ENCODE measurements at regions not wholly inside any gene's neighbourhood (a gene's known extent, or its start where the extent isn't known, plus 50 kb on each side); places are given as distances from the start of the nearest gene placed in this dataset.

DNA sequence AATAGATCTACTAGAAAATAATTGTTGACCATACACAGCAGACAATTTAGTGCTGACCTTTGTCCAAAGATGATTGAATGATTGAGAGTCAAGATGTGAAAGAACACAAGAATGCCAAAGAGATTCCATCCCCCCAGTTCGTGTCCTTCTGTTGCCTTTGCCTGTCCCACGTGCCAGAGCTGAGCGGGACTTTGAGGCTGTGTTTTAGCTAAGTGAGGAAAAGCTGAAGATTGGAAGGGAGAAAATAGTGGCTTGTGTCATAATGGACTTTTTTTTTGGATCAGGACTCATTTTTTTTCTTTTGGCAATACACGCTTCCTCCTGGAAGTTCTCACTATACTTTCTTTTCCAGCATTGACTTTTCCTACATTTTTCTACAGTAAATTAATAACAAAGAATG lies 206.6 kb upstream of the MDFIC2 start:
- no peaks in the 10 kb centered on the region for H3K36me3 ChIP-seq (ENCODE audit: control insufficient read depth, insufficient read depth, low read length)
- DNase-seq, result no peak
- 91% methylated on average over 4 of the region's 4 CpGs for WGBS (ENCODE audit: insufficient coverage, low lambda C conversion rate)
- no peak overlapping the region for H3K4me3 ChIP-seq (ENCODE audit: low read length)
- no peak overlapping the region for H3K27ac ChIP-seq (ENCODE audit: low read length)
- no peaks in the 10 kb centered on the region for H3K9me3 ChIP-seq (ENCODE audit: control insufficient read depth, low read depth, low read length)
- peaks cover 4% of the 10 kb centered on the region for H3K27me3 ChIP-seq (ENCODE audit: control insufficient read depth, insufficient read depth, low read length)
- H3K4me1 ChIP-seq (ENCODE audit: control insufficient read depth, insufficient read depth, low read length), result no peaks in the 10 kb centered on the region

DNA sequence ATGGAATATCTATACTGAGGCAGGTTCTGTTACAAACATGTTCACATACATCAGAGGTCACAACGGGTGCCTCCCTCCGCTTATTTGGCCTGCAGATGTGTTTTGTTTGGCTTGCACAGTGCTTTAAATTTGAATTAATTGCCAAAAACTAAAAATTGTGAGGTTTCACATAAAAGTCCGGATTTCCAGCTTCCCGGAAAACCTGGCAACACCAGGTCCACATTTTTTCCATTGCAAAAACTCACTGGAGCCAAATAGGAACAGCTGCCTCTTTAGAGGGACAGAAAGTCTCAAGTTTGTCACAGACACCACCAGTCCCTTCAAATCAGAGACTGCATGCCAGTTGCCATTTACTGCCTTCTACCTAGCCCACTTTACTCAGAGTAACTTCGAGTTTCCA lies 205.9 kb upstream of the MDFIC2 start:
- no peaks in the 10 kb centered on the region for H3K4me1 ChIP-seq (ENCODE audit: control insufficient read depth, insufficient read depth, low read length)
- 100% methylated on average over 1 of the region's 5 CpGs for WGBS (ENCODE audit: insufficient coverage, low lambda C conversion rate)
- H3K27ac ChIP-seq (ENCODE audit: low read length), result no peak overlapping the region
- H3K36me3 ChIP-seq (ENCODE audit: control insufficient read depth, insufficient read depth, low read length), result no peaks in the 10 kb centered on the region
- no peak overlapping the region for H3K4me3 ChIP-seq (ENCODE audit: low read length)
- no peaks in the 10 kb centered on the region for H3K9me3 ChIP-seq (ENCODE audit: control insufficient read depth, low read depth, low read length)
- H3K27me3 ChIP-seq (ENCODE audit: control insufficient read depth, insufficient read depth, low read length), result peaks cover 4% of the 10 kb centered on the region
- DNase-seq, result no peak

DNA sequence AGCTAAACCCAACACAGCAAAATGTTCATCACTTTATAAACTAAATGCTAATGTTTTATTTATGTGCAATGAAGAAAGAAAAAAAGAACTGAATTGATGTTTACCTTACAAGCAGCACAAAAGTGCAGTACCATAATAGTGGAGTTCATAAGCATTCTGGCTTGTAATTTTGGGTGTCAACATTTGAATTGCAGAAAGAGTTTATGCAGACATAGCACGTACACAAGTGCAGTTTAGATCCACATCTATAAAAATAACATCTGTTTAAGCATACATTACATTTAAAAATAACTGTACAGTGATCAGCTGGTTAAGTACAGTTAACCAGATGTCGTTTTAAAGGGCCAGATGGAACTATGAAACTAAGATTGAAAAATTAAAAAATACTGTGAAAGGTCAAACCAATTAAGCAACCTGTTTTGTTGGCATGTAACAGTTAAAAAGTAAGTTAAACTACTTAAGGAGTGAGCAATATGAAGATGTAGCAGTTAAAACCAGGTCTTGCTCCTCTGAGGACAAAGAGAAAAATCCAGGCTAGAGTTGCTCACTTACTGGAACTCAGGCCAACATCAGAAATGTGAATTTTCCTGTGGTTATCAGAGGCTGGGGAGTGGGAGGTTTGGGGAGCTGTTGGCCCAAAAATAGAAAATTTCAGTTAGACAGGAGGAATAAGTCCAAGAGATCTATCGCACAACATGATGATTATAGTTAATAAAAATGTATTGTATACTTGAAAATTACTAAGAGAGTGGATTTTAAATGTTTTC lies 204.9 kb upstream of the MDFIC2 start:
- 71% methylated on average over 2 of the region's 3 CpGs for WGBS (ENCODE audit: insufficient coverage, low lambda C conversion rate)
- no peak for DNase-seq
- H3K9me3 ChIP-seq (ENCODE audit: control insufficient read depth, low read depth, low read length), result no peaks in the 10 kb centered on the region

DNA sequence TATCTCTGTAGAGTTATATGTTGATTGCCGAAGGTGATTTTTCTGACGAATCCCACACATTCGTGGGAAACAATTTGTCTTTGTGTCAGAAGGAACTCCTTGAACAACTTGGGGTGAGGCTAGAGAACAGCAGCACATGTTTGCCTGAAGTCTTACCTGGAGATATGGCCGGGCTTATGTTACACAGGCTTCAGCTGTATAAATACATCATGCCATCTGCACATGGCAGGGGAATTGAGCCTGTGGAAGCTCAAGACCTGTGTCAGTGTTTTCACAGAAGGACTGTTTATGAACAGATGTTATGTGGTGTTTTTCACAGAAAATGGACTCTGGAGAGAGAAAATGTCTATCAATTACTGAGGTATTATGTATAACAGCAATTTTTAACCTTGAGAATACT lies 203.6 kb upstream of the MDFIC2 start:
- no CpG with 5 or more reads among the region's 4 CpGs for WGBS (ENCODE audit: insufficient coverage, low lambda C conversion rate)
- Histone ChIP-seq H3K36me3 (ENCODE audit: control insufficient read depth, insufficient read depth, low read length) (no peaks in the 10 kb centered on the region), H3K27me3 (ENCODE audit: control insufficient read depth, insufficient read depth, low read length) (peaks cover 2% of the 10 kb centered on the region), H3K4me3 (ENCODE audit: low read length) (no peak overlapping the region), H3K9me3 (ENCODE audit: control insufficient read depth, low read depth, low read length) (no peaks in the 10 kb centered on the region), H3K27ac (ENCODE audit: low read length) (no peak overlapping the region), H3K4me1 (ENCODE audit: control insufficient read depth, insufficient read depth, low read length) (no peaks in the 10 kb centered on the region)
- DNase-seq, result no peak

More for the DNA sequence above, 204.9 kb upstream of the MDFIC2 start:
- Histone ChIP-seq H3K27ac (ENCODE audit: low read length) (no peak overlapping the region), H3K27me3 (ENCODE audit: control insufficient read depth, insufficient read depth, low read length) (peaks cover 4% of the 10 kb centered on the region), H3K36me3 (ENCODE audit: control insufficient read depth, insufficient read depth, low read length) (no peaks in the 10 kb centered on the region), H3K4me1 (ENCODE audit: control insufficient read depth, insufficient read depth, low read length) (no peaks in the 10 kb centered on the region), H3K4me3 (ENCODE audit: low read length) (no peak overlapping the region)

DNA sequence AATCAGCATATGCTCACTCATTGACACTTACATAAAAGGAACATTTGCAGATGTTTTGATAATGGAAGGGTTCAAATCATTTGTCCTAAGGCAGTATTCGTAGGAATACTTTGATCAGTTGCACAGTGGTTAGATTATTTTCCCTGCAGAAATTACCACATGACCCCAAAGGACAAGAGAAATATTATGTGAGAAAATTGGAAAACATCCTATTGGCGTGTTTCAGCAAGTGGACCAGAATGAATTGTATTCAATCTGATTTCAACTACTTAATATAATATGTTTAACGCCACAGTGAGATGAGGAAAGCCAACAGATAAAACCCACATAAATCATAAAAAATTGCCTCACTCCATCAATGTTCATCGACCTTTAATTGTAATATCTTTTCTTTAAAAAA lies 195.0 kb upstream of the MDFIC2 start:
- no peaks in the 10 kb centered on the region for H3K4me1 ChIP-seq (ENCODE audit: control insufficient read depth, insufficient read depth, low read length)
- no peak overlapping the region for H3K4me3 ChIP-seq (ENCODE audit: low read length)
- WGBS (ENCODE audit: insufficient coverage, low lambda C conversion rate), result 100% methylated on average over 1 of the region's 4 CpGs
- H3K9me3 ChIP-seq (ENCODE audit: control insufficient read depth, low read depth, low read length), result no peaks in the 10 kb centered on the region
- DNase-seq, result no peak
- H3K27me3 ChIP-seq (ENCODE audit: control insufficient read depth, insufficient read depth, low read length), result no peaks in the 10 kb centered on the region
- H3K27ac ChIP-seq (ENCODE audit: low read length), result no peak overlapping the region
- H3K36me3 ChIP-seq (ENCODE audit: control insufficient read depth, insufficient read depth, low read length), result no peaks in the 10 kb centered on the region

DNA sequence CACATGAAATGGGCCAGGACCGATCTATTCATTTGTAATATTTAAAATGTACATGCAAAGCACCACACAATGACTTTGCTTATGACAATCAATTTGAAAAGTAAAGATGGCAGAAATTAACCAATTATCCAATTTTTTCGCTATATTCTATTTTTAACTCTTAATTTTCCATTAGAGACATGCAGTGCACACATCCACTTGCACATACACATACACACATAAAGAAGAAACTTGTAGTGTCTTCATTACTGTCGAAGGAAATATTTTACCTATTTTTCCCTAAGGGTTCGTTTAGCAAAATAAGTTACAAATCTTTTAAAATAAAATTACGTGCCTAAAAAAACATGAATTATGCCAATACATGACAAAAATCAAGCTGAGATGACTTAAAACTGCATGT lies 194.3 kb upstream of the MDFIC2 start:
- Histone ChIP-seq H3K36me3 (ENCODE audit: control insufficient read depth, insufficient read depth, low read length) (no peaks in the 10 kb centered on the region), H3K9me3 (ENCODE audit: control insufficient read depth, low read depth, low read length) (no peaks in the 10 kb centered on the region), H3K4me3 (ENCODE audit: low read length) (no peak overlapping the region), H3K4me1 (ENCODE audit: control insufficient read depth, insufficient read depth, low read length) (no peaks in the 10 kb centered on the region), H3K27me3 (ENCODE audit: control insufficient read depth, insufficient read depth, low read length) (no peaks in the 10 kb centered on the region), H3K27ac (ENCODE audit: low read length) (no peak overlapping the region)
- DNase-seq, result no peak
- WGBS (ENCODE audit: insufficient coverage, low lambda C conversion rate), result 100% methylated on average over 1 of the region's 5 CpGs

DNA sequence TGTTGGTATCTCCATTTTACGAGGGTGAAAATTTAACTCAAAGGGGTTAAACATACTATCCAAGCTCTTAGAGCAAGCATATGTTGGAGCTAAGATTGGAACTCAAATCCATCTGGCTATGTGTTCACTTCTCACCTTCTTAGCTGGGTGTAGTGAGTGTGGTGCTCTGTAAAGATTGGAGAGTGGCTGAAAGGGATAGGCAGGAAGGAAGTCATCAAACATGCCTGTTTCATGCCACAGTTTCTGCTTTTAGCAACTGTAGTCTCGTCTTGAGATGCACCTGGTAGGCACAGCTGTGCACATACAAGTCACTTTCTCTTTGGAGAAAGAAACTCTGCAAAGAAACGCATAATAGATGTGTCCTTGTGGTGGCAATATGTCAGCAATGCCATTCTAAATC lies 189.1 kb upstream of the MDFIC2 start:
- H3K27me3 ChIP-seq (ENCODE audit: control insufficient read depth, insufficient read depth, low read length), result no peaks in the 10 kb centered on the region
- no peak for DNase-seq
- H3K9me3 ChIP-seq (ENCODE audit: control insufficient read depth, low read depth, low read length), result no peaks in the 10 kb centered on the region
- no CpG with 5 or more reads among the region's 3 CpGs for WGBS (ENCODE audit: insufficient coverage, low lambda C conversion rate)
- no peak overlapping the region for H3K4me3 ChIP-seq (ENCODE audit: low read length)
- no peak overlapping the region for H3K27ac ChIP-seq (ENCODE audit: low read length)
- H3K4me1 ChIP-seq (ENCODE audit: control insufficient read depth, insufficient read depth, low read length), result no peaks in the 10 kb centered on the region
- no peaks in the 10 kb centered on the region for H3K36me3 ChIP-seq (ENCODE audit: control insufficient read depth, insufficient read depth, low read length)

DNA sequence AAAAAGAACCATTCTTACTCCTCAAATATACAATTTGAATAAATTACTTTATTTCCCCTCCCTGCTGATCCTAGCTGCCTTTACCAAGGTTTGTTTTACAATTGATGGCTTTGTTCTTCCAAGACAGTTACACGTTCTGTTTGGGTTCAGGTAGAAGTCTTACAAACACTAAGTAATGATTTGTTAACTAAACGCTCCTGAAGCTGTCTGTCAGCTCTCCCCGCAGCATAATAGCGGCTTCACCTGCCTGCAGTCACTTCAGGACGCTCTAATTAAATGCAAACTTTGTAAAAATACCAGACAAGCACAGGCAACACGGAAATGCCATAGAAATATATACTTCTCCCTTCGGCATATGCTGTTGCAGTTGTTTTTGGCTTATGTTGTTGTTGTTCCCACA lies 176.4 kb upstream of the MDFIC2 start:
- H3K27ac ChIP-seq (ENCODE audit: low read length), result no peak overlapping the region
- H3K27me3 ChIP-seq (ENCODE audit: control insufficient read depth, insufficient read depth, low read length), result no peaks in the 10 kb centered on the region
- no peaks in the 10 kb centered on the region for H3K4me1 ChIP-seq (ENCODE audit: control insufficient read depth, insufficient read depth, low read length)
- H3K36me3 ChIP-seq (ENCODE audit: control insufficient read depth, insufficient read depth, low read length), result no peaks in the 10 kb centered on the region
- no CpG with 5 or more reads among the region's 7 CpGs for WGBS (ENCODE audit: insufficient coverage, low lambda C conversion rate)
- H3K9me3 ChIP-seq (ENCODE audit: control insufficient read depth, low read depth, low read length), result no peaks in the 10 kb centered on the region
- H3K4me3 ChIP-seq (ENCODE audit: low read length), result no peak overlapping the region
- no peak for DNase-seq

DNA sequence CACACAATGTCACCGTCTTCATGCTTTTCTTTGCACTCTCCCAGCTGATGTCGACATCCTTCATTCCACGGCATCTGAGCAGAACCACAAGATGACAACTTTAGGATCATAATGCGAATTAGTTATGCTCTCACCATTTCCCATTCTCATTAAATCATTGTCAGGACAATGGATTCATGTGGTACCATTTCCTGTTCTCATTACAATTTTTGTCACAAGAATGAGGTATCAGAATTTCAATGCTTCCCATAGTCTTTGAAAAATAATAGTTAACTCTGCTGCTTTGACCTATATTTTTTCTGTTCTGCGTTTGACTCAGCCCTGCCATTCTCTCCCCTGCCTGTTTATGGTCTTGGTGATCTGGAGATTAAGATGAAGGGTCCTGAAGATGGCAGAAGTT lies 175.7 kb upstream of the MDFIC2 start:
- no peaks in the 10 kb centered on the region for H3K27me3 ChIP-seq (ENCODE audit: control insufficient read depth, insufficient read depth, low read length)
- WGBS (ENCODE audit: insufficient coverage, low lambda C conversion rate), result 89% methylated on average over 3 of the region's 5 CpGs
- H3K4me3 ChIP-seq (ENCODE audit: low read length), result no peak overlapping the region
- no peak for DNase-seq
- H3K27ac ChIP-seq (ENCODE audit: low read length), result no peak overlapping the region
- H3K4me1 ChIP-seq (ENCODE audit: control insufficient read depth, insufficient read depth, low read length), result no peaks in the 10 kb centered on the region
- no peaks in the 10 kb centered on the region for H3K9me3 ChIP-seq (ENCODE audit: control insufficient read depth, low read depth, low read length)
- H3K36me3 ChIP-seq (ENCODE audit: control insufficient read depth, insufficient read depth, low read length), result no peaks in the 10 kb centered on the region

DNA sequence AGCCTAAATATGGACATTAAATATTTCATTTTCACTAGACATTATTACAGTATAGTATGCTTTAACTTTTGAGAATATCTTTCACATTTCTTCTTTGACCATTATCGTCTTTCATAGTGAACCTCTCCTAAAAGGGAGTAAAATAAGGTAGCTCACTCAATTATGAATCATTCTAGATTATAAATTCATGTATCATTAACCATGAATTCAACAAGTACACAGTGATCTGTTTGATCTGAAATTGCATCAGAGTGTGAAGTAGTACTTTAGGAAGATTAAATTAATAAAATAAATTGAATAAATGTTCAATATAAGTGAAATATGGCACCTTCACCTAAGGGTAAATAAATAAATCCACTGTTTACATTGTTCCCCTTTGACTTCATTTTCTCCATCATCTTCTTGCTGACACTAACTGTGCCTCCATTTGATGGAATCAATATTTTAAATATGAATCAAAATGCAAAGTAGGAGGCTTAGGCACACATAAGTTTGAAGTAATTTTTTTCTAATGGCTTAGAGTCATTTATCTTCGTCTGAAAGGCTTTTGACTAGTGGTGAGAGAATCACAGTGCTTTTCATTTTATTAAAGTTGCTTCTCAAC lies 174.1 kb upstream of the MDFIC2 start:
- Histone ChIP-seq H3K4me1 (ENCODE audit: control insufficient read depth, insufficient read depth, low read length) (no peaks in the 10 kb centered on the region), H3K9me3 (ENCODE audit: control insufficient read depth, low read depth, low read length) (no peaks in the 10 kb centered on the region), H3K36me3 (ENCODE audit: control insufficient read depth, insufficient read depth, low read length) (no peaks in the 10 kb centered on the region), H3K27me3 (ENCODE audit: control insufficient read depth, insufficient read depth, low read length) (no peaks in the 10 kb centered on the region), H3K27ac (ENCODE audit: low read length) (no peak overlapping the region), H3K4me3 (ENCODE audit: low read length) (no peak overlapping the region)
- no peak for DNase-seq
- WGBS (ENCODE audit: insufficient coverage, low lambda C conversion rate), result 90% methylated on average over 2 of the region's 2 CpGs

DNA sequence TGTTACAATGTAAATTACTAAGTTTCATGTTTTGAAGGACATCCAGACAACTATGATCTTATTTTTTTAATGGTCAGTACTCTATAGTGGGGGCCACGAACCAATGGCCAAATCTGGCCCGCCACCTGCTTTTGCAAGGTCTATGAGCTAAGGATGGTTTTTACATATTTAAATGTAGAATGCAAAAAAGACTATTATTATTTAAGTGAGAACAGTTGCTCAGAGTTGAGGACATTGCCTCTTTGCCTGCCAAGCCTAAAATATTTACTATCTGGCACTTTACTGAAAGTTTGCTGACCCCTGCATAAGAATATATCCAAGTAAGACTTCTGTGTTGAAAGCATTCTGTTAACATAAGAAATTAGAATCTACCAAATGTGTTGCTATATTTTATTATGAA lies 163.7 kb upstream of the MDFIC2 start:
- no peak for DNase-seq
- Histone ChIP-seq H3K4me3 (ENCODE audit: low read length) (no peak overlapping the region), H3K27ac (ENCODE audit: low read length) (no peak overlapping the region), H3K27me3 (ENCODE audit: control insufficient read depth, insufficient read depth, low read length) (no peaks in the 10 kb centered on the region), H3K4me1 (ENCODE audit: control insufficient read depth, insufficient read depth, low read length) (no peaks in the 10 kb centered on the region), H3K9me3 (ENCODE audit: control insufficient read depth, low read depth, low read length) (no peaks in the 10 kb centered on the region), H3K36me3 (ENCODE audit: control insufficient read depth, insufficient read depth, low read length) (no peaks in the 10 kb centered on the region)
- WGBS (ENCODE audit: insufficient coverage, low lambda C conversion rate), result 80% methylated on average over 1 of the region's 2 CpGs
